ENCODE measurements at regions not wholly inside any gene's neighbourhood (a gene's known extent, or its start where the extent isn't known, plus 50 kb on each side); places are given as distances from the start of the nearest gene placed in this dataset.
"Not testable (repeated sequence)": the region's sequence is repeated elsewhere in the genome, so short reads cannot be mapped to it uniquely, and the experiment has no call there.

GRCh38 chr3:28056806-28057205 lies 184.6 kb upstream of the CMC1 start:
- DNase-seq: no peak

DNA sequence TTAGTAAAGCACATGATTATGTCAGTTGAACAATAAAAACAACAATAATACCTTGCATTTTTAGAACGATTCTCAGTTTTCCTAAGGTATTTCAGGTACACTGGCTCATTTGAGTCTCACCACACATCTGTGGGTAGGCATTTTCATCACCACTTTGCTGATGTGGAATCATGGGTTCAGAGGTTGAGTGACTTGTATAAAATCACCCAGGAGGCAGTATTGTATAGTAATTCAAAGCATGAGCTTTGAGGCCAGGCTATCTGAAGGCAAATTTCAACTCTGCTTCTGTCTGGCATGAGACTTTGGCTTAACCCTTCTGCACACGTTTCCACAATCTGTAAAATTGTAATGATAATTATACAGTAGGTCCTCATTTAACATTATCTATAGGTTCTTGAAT lies 183.9 kb upstream of the CMC1 start:
- Histone ChIP-seq H3K27me3 (no peaks in the 10 kb centered on the region), H3K36me3 (no peaks in the 10 kb centered on the region), H3K27ac (no peak overlapping the region), H3K4me3 (no peak overlapping the region), H3K4me1 (no peaks in the 10 kb centered on the region), H3K9me3 (no peaks in the 10 kb centered on the region)
- TF ChIP-seq POLR2A (IDR thresholded peaks at IDR 0.05) (no peak), CTCF (IDR thresholded peaks at IDR 0.05) (no peak)
- no peak for DNase-seq
- intact Hi-C loops (cut with DNase I; ENCODE audit: low total_unique reads): no loop called here

More at GRCh38 chr3:28056806-28057205, 184.6 kb upstream of the CMC1 start:
- no peak overlapping the region for H3K27ac ChIP-seq
- no peaks in the 10 kb centered on the region for H3K36me3 ChIP-seq
- no peaks in the 10 kb centered on the region for H3K9me3 ChIP-seq
- intact Hi-C loops (cut with DNase I; ENCODE audit: low total_unique reads): no loop called here
- no peak overlapping the region for H3K4me3 ChIP-seq
- TF ChIP-seq POLR2A (IDR thresholded peaks at IDR 0.05): no peak
- TF ChIP-seq CTCF (IDR thresholded peaks at IDR 0.05): no peak
- no peaks in the 10 kb centered on the region for H3K4me1 ChIP-seq
- H3K27me3 ChIP-seq: no peaks in the 10 kb centered on the region

GRCh38 chr3:28059199-28059598 lies 182.2 kb upstream of the CMC1 start:
- H3K4me3 ChIP-seq; H3K9me3 ChIP-seq; DNase-seq; H3K27me3 ChIP-seq; H3K27ac ChIP-seq; H3K4me1 ChIP-seq; H3K36me3 ChIP-seq; intact Hi-C loops (cut with DNase I; ENCODE audit: low total_unique reads): not testable (repeated sequence)

GRCh38 chr3:28066020-28066419 lies 175.4 kb upstream of the CMC1 start:
- H3K4me1 ChIP-seq: no peaks in the 10 kb centered on the region
- no peak overlapping the region for H3K27ac ChIP-seq
- no peak overlapping the region for H3K4me3 ChIP-seq
- intact Hi-C loops (cut with DNase I; ENCODE audit: low total_unique reads): no loop called here
- DNase-seq: no peak
- H3K9me3 ChIP-seq: peaks cover 0 to 3% of the 10 kb centered on the region in 2 donors
- H3K27me3 ChIP-seq: no peaks in the 10 kb centered on the region
- TF ChIP-seq CTCF (IDR thresholded peaks at IDR 0.05) (no peak), POLR2A (IDR thresholded peaks at IDR 0.05) (no peak)
- H3K36me3 ChIP-seq: no peaks in the 10 kb centered on the region

- no peak overlapping the region for H3K4me3 ChIP-seq
- TF ChIP-seq POLR2A (IDR thresholded peaks at IDR 0.05) (no peak), CTCF (IDR thresholded peaks at IDR 0.05) (no peak)
- intact Hi-C loops (cut with DNase I; ENCODE audit: low total_unique reads): no loop called here
- H3K9me3 ChIP-seq: peaks cover 0 to 3% of the 10 kb centered on the region in 2 donors
- H3K4me1 ChIP-seq: no peaks in the 10 kb centered on the region
- DNase-seq: no peak
- H3K27ac ChIP-seq: no peak overlapping the region
- H3K36me3 ChIP-seq: no peaks in the 10 kb centered on the region
- no peaks in the 10 kb centered on the region for H3K27me3 ChIP-seq
These were observed 174.4 kb upstream of the CMC1 start for GRCh38 chr3:28067014-28067413.

- Histone ChIP-seq H3K9me3 (peaks cover 0 to 3% of the 10 kb centered on the region in 2 donors), H3K4me1 (no peaks in the 10 kb centered on the region), H3K36me3 (no peaks in the 10 kb centered on the region), H3K27ac (no peak overlapping the region), H3K4me3 (no peak overlapping the region), H3K27me3 (no peaks in the 10 kb centered on the region)
- DNase-seq: no peak
- intact Hi-C loops (cut with DNase I; ENCODE audit: low total_unique reads): no loop called here
- TF ChIP-seq POLR2A (IDR thresholded peaks at IDR 0.05) (no peak), CTCF (IDR thresholded peaks at IDR 0.05) (no peak)
These were observed 173.1 kb upstream of the CMC1 start for GRCh38 chr3:28068342-28068741.

Measured in uterus (tissue), 3 donors.